ENCODE measurements at regions not wholly inside any gene's neighbourhood (a gene's known extent, or its start where the extent isn't known, plus 50 kb on each side); places are given as distances from the start of the nearest gene placed in this dataset.

DNA sequence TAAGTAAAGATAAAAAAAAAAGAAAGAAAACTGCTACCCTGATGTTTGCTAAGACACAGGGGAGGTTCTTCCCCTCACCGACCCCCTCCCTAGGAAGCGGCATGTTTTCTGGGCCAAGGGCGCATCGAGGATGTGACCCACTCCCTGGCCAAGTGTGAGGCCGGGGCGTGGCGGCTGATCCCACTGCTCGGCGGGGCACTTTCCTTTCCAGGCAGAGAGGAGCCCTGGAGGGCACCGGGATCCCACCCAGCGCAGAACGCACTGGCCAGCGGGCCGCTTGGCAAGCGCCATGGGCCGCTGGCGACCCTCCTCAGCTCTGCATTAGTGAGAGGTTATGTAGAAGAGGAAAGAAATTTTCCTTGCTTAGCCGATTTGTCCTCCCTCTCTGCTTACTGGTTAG lies 93.4 kb downstream of the ZNF736 start:
- DNase-seq (ENCODE audit: low spot score) = no peak
- no peak overlapping the region for H3K4me3 ChIP-seq
- TF ChIP-seq, protein P1, sequence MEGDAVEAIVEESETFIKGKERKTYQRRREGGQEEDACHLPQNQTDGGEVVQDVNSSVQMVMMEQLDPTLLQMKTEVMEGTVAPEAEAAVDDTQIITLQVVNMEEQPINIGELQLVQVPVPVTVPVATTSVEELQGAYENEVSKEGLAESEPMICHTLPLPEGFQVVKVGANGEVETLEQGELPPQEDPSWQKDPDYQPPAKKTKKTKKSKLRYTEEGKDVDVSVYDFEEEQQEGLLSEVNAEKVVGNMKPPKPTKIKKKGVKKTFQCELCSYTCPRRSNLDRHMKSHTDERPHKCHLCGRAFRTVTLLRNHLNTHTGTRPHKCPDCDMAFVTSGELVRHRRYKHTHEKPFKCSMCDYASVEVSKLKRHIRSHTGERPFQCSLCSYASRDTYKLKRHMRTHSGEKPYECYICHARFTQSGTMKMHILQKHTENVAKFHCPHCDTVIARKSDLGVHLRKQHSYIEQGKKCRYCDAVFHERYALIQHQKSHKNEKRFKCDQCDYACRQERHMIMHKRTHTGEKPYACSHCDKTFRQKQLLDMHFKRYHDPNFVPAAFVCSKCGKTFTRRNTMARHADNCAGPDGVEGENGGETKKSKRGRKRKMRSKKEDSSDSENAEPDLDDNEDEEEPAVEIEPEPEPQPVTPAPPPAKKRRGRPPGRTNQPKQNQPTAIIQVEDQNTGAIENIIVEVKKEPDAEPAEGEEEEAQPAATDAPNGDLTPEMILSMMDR (IDR thresholded peaks at IDR 0.05) = no peak
- no peak overlapping the region for H3K27ac ChIP-seq

Data from coronary artery (tissue), 2 donors.